Endodermal cell (in vitro differentiated cells): ENCODE measurements at regions not wholly inside any gene's neighbourhood (a gene's known extent, or its start where the extent isn't known, plus 50 kb on each side); places are given as distances from the start of the nearest gene placed in this dataset.

ENCODE experiments used
- DNase-seq: peaks from one replicate; pipeline ENCODE4 v3.0.0-alpha.2; 2017
- H3K27ac ChIP-seq: 2 replicates; pipeline ENCODE4 v1.5.1; 2013; ENCODE audit warnings: mild to moderate bottlenecking, low read depth, low read length, moderate library complexity
- H3K27me3 ChIP-seq: 2 replicates; pipeline ENCODE4 v1.6.1; 2013; ENCODE audit warnings: mild to moderate bottlenecking, low read length, moderate library complexity; ENCODE audit not compliant: insufficient read depth, control insufficient read depth, poor library complexity, severe bottlenecking
- H3K36me3 ChIP-seq: 2 replicates; pipeline ENCODE4 v1.7.0; 2013; ENCODE audit warnings: mild to moderate bottlenecking, low read length, moderate library complexity; ENCODE audit not compliant: control insufficient read depth, insufficient read depth
- H3K4me1 ChIP-seq: one replicate; pipeline ENCODE4 v1.7.0; 2013; ENCODE audit warnings: low read length; ENCODE audit not compliant: control insufficient read depth, insufficient read depth
- H3K4me3 ChIP-seq: 2 replicates; pipeline ENCODE4 v1.5.1; 2013; ENCODE audit warnings: mild to moderate bottlenecking, low read length, moderate library complexity
- H3K9ac ChIP-seq: 2 replicates; pipeline ENCODE4 v1.6.1; 2013; ENCODE audit warnings: mild to moderate bottlenecking, low read length, moderate library complexity; ENCODE audit not compliant: poor library complexity, severe bottlenecking; ENCODE audit errors: extremely low read depth
- H3K9me3 ChIP-seq: 2 replicates; pipeline ENCODE4 v1.6.1; 2013; ENCODE audit warnings: mild to moderate bottlenecking, low read length, moderate library complexity; ENCODE audit not compliant: control insufficient read depth
- H3K27ac Mint-ChIP-seq: 2 replicates; pipeline ENCODE4 v1.8.0; 2020; ENCODE audit warnings: mixed read lengths
- H3K27me3 Mint-ChIP-seq: 2 replicates; pipeline ENCODE4 v1.8.0; 2021; ENCODE audit warnings: mild to moderate bottlenecking, mixed read lengths; ENCODE audit not compliant: insufficient read depth
- H3K36me3 Mint-ChIP-seq: 2 replicates; pipeline ENCODE4 v1.8.0; 2020; ENCODE audit warnings: low read depth, mixed read lengths
- H3K4me1 Mint-ChIP-seq: 2 replicates; pipeline ENCODE4 v1.8.0; 2020; ENCODE audit warnings: mixed read lengths
- H3K4me3 Mint-ChIP-seq: 2 replicates; pipeline ENCODE4 v1.8.0; 2020; ENCODE audit warnings: mild to moderate bottlenecking, moderate library complexity, mixed read lengths
- H3K9me3 Mint-ChIP-seq: 2 replicates; pipeline ENCODE4 v1.8.0; 2020; ENCODE audit warnings: mild to moderate bottlenecking, mixed read lengths
- WGBS, 2 experiments: methylation state at CpG; one replicate each; pipeline versions ENCODE4 v1.1.5 to v1.1.7; 2013; ENCODE audit warnings: missing lambda C conversion rate in 2 of 2, mixed read lengths in 1 of 2; ENCODE audit not compliant: insufficient coverage in 1 of 2, insufficient read length in 1 of 2; 5-methylcytosine and 5-hydroxymethylcytosine counted together
- TF ChIP-seq, protein P1 (sequence below): fragments of 200-600 bp; sonication (generic); conservative IDR thresholded peaks from 2 replicates; pipeline ENCODE4 v1.5.0; 2021; ENCODE audit warnings: antibody characterized with exemption, mild to moderate bottlenecking

DNA sequence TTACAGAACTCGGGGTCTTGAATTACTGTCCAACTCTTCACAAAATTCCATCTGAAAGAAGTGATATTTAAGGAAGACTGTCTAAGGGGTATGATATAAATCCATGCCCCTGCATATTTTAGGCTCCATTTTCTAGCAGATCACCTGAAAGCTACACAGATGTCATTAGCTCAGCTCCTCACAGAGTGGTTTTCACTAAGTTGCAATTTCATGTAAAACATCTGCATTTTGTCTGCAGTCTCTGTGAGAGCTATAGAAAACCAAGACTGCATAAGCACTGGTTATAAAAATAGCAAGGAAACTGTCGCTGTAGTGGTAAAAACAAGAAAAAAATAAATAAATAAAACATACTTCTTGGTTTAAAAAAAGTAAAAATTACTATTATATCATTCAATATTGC is 103.4 kb downstream of the RPL27A start:
- H3K4me1 Mint-ChIP-seq, result peaks cover 32% of the 10 kb centered on the region
- H3K9ac ChIP-seq, result no peak overlapping the region
- 83 to 89% methylated on average over 1 to 2 of the region's 2 CpGs for WGBS, 2 experiments
- no peak overlapping the region for H3K4me3 ChIP-seq
- no peaks in the 10 kb centered on the region for H3K27me3 Mint-ChIP-seq
- H3K4me3 Mint-ChIP-seq, result no peak overlapping the region
- no peaks in the 10 kb centered on the region for H3K27me3 ChIP-seq
- peaks cover 52% of the 10 kb centered on the region for H3K36me3 ChIP-seq
- no peak overlapping the region for H3K27ac ChIP-seq
- DNase-seq, result no peak
- H3K4me1 ChIP-seq, result peaks cover 6% of the 10 kb centered on the region
- H3K27ac Mint-ChIP-seq, result no peak overlapping the region
- no peaks in the 10 kb centered on the region for H3K9me3 Mint-ChIP-seq
- no peaks in the 10 kb centered on the region for H3K9me3 ChIP-seq
- TF ChIP-seq, protein P1, sequence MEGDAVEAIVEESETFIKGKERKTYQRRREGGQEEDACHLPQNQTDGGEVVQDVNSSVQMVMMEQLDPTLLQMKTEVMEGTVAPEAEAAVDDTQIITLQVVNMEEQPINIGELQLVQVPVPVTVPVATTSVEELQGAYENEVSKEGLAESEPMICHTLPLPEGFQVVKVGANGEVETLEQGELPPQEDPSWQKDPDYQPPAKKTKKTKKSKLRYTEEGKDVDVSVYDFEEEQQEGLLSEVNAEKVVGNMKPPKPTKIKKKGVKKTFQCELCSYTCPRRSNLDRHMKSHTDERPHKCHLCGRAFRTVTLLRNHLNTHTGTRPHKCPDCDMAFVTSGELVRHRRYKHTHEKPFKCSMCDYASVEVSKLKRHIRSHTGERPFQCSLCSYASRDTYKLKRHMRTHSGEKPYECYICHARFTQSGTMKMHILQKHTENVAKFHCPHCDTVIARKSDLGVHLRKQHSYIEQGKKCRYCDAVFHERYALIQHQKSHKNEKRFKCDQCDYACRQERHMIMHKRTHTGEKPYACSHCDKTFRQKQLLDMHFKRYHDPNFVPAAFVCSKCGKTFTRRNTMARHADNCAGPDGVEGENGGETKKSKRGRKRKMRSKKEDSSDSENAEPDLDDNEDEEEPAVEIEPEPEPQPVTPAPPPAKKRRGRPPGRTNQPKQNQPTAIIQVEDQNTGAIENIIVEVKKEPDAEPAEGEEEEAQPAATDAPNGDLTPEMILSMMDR, result no peak
- H3K36me3 Mint-ChIP-seq, result peaks cover 4% of the 10 kb centered on the region

DNA sequence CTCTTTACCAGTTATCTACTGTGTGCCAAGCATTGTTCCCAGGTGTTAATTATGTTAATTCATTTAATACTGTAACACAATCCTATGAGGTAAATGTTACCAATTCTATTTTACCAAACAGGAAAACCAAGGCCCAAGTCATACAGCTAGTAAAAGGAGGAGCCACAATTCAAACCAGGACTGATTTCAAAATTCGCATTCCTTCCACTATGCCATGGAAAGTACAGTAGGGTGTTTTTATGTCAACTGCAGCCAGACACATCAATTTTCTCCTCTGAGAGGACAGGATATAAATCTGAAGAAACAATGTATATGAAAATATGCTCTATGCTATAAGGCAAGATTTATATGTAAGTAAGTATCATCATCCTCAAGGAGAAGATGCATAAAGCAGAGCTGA is 104.3 kb downstream of the RPL27A start:
- Histone ChIP-seq H3K9me3 (no peaks in the 10 kb centered on the region), H3K4me1 (peaks cover 6% of the 10 kb centered on the region), H3K4me3 (no peak overlapping the region), H3K9ac (no peak overlapping the region), H3K27ac (no peak overlapping the region), H3K27me3 (no peaks in the 10 kb centered on the region), H3K36me3 (peaks cover 60% of the 10 kb centered on the region)
- no peak for DNase-seq
- TF ChIP-seq, protein P1, result peak; percentile 56
- Mint-ChIP-seq H3K4me3 (no peak overlapping the region), H3K9me3 (no peaks in the 10 kb centered on the region), H3K27me3 (no peaks in the 10 kb centered on the region), H3K36me3 (peaks cover 2% of the 10 kb centered on the region), H3K4me1 (peaks cover 34% of the 10 kb centered on the region), H3K27ac (peak overlapping the region; percentile 64)
- 80 to 92% methylated on average over 1 of the region's 1 CpG for WGBS, 2 experiments

DNA sequence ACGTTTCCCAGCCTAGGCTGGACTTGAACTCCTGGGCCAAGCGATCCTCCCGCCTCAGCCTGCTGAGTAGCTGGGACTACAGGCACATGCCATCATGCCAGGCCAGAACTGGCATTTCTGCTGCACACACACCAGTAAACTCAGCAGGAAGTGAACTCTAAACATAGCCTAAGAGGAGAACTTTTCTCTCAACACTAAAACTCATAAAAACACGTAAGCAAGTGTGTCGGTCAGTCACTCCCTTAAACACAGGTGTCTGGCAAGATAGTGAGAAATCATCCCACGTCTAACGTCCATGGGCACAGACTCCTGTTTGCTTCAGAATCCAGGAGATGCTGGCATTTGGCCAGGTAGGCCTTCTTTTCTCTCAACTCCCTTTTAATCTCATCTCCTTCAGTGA is 104.8 kb downstream of the RPL27A start:
- H3K27ac ChIP-seq, result no peak overlapping the region
- H3K36me3 ChIP-seq, result peaks cover 64% of the 10 kb centered on the region
- H3K4me1 ChIP-seq, result peaks cover 6% of the 10 kb centered on the region
- no peak overlapping the region for H3K4me3 ChIP-seq
- Mint-ChIP-seq H3K4me1 (peaks cover 34% of the 10 kb centered on the region), H3K9me3 (no peaks in the 10 kb centered on the region), H3K4me3 (no peak overlapping the region), H3K27ac (peak overlapping the region; percentile 64), H3K27me3 (no peaks in the 10 kb centered on the region), H3K36me3 (peaks cover 2% of the 10 kb centered on the region)
- H3K9me3 ChIP-seq, result no peaks in the 10 kb centered on the region
- WGBS, 2 experiments, result 76 to 80% methylated on average over 7 of the region's 7 CpGs
- no peak overlapping the region for H3K9ac ChIP-seq
- H3K27me3 ChIP-seq, result no peaks in the 10 kb centered on the region
- TF ChIP-seq, protein P1, result no peak
- peak; percentile 46 for DNase-seq
